H9 (cell line): ENCODE measurements at regions not wholly inside any gene's neighbourhood (a gene's known extent, or its start where the extent isn't known, plus 50 kb on each side); places are given as distances from the start of the nearest gene placed in this dataset.

Source experiments
- DNase-seq: peaks from one replicate; pipeline ENCODE4 v3.0.0-alpha.2; 2017
- H2AFZ ChIP-seq: one replicate; pipeline ENCODE4 v1.6.1; 2013; ENCODE audit warnings: mild to moderate bottlenecking, low read length, control low read depth, moderate library complexity
- H2AK5ac ChIP-seq: 2 replicates; pipeline ENCODE4 v1.6.1; 2013; ENCODE audit warnings: low read length, control low read depth, mixed read lengths; ENCODE audit not compliant: insufficient read length
- H2BK120ac ChIP-seq: one replicate; pipeline ENCODE4 v1.6.1; 2013; ENCODE audit warnings: low read depth, mild to moderate bottlenecking, low read length, control low read depth, inconsistent platforms; ENCODE audit not compliant: poor library complexity, severe bottlenecking
- H2BK12ac ChIP-seq: 2 replicates; pipeline ENCODE4 v1.6.1; 2013; ENCODE audit warnings: low read length, control low read depth, mixed read lengths, low read depth; ENCODE audit not compliant: insufficient read length
- H2BK15ac ChIP-seq: 2 replicates; pipeline ENCODE4 v1.6.1; 2013; ENCODE audit warnings: low read depth, low read length, control low read depth
- H2BK20ac ChIP-seq: one replicate; pipeline ENCODE4 v1.6.1; 2013; ENCODE audit warnings: low read depth, mild to moderate bottlenecking, low read length, control low read depth, inconsistent platforms; ENCODE audit not compliant: poor library complexity, severe bottlenecking
- H2BK5ac ChIP-seq: 2 replicates; pipeline ENCODE4 v1.6.1; 2013; ENCODE audit warnings: low read length, control low read depth, mixed read lengths; ENCODE audit not compliant: insufficient read length
- H3K14ac ChIP-seq: 2 replicates; pipeline ENCODE4 v1.6.1; 2013; ENCODE audit warnings: low read length, control low read depth; ENCODE audit not compliant: insufficient read depth
- H3K18ac ChIP-seq: 2 replicates; pipeline ENCODE4 v1.6.1; 2013; ENCODE audit warnings: low read depth, mild to moderate bottlenecking, mixed read lengths, low read length, control low read depth; ENCODE audit not compliant: insufficient read length
- H3K23ac ChIP-seq: 2 replicates; pipeline ENCODE4 v1.6.1; 2013; ENCODE audit warnings: low read length, control low read depth, mixed read lengths, low read depth; ENCODE audit not compliant: insufficient read length
- H3K23me2 ChIP-seq: 2 replicates; pipeline ENCODE4 v1.6.1; 2013; ENCODE audit warnings: low read depth, mild to moderate bottlenecking, mixed read lengths, low read length, control low read depth; ENCODE audit not compliant: insufficient read length, poor library complexity, severe bottlenecking
- H3K27ac ChIP-seq: 2 replicates; pipeline ENCODE4 v1.5.1; 2013; ENCODE audit warnings: low read length, control low read depth, mixed read lengths, low read depth; ENCODE audit not compliant: insufficient read length
- H3K27me3 ChIP-seq: 2 replicates; pipeline ENCODE4 v1.6.1; 2013; ENCODE audit warnings: low read length, control low read depth, inconsistent platforms; ENCODE audit not compliant: insufficient read depth
- H3K4ac ChIP-seq: 2 replicates; pipeline ENCODE4 v1.6.1; 2013; ENCODE audit warnings: low read depth, mild to moderate bottlenecking, control low read depth, inconsistent platforms, low read length, moderate library complexity
- H3K4me1 ChIP-seq: 2 replicates; pipeline ENCODE4 v1.6.1; 2013; ENCODE audit warnings: low read length, control low read depth, inconsistent platforms; ENCODE audit not compliant: insufficient read depth
- H3K4me2 ChIP-seq: 2 replicates; pipeline ENCODE4 v1.6.1; 2013; ENCODE audit warnings: low read length, control low read depth, mixed read lengths; ENCODE audit not compliant: insufficient read length, insufficient read depth
- H3K56ac ChIP-seq: 2 replicates; pipeline ENCODE4 v1.6.1; 2013; ENCODE audit warnings: low read depth, mild to moderate bottlenecking, mixed read lengths, low read length, control low read depth; ENCODE audit not compliant: insufficient read length
- H3K79me1 ChIP-seq: 2 replicates; pipeline ENCODE4 v1.6.1; 2013; ENCODE audit warnings: low read depth, mild to moderate bottlenecking, moderate library complexity, low read length, control low read depth, inconsistent platforms; ENCODE audit not compliant: insufficient read depth, poor library complexity, severe bottlenecking
- H3K79me2 ChIP-seq: 2 replicates; pipeline ENCODE4 v1.6.1; 2013; ENCODE audit warnings: low read length, control low read depth, inconsistent platforms; ENCODE audit not compliant: insufficient read depth
- H3K9ac ChIP-seq: 2 replicates; pipeline ENCODE4 v1.6.1; 2013; ENCODE audit warnings: low read length, control low read depth, mixed read lengths; ENCODE audit not compliant: insufficient read length; ENCODE audit errors: extremely low read depth
- H3K9me3 ChIP-seq: one replicate; pipeline ENCODE4 v1.6.1; 2013; ENCODE audit warnings: low read depth, low read length, inconsistent platforms; ENCODE audit not compliant: control insufficient read depth
- H3T11ph ChIP-seq: one replicate; pipeline ENCODE4 v1.6.1; 2013; ENCODE audit warnings: mild to moderate bottlenecking, low read length, control low read depth, inconsistent platforms
- H4K20me1 ChIP-seq: one replicate; pipeline ENCODE4 v1.6.1; 2013; ENCODE audit not compliant: control insufficient read depth, insufficient read length, insufficient read depth
- H4K5ac ChIP-seq: 2 replicates; pipeline ENCODE4 v1.6.1; 2013; ENCODE audit warnings: low read depth, mild to moderate bottlenecking, mixed read lengths, low read length, control low read depth; ENCODE audit not compliant: insufficient read length
- H4K8ac ChIP-seq: replicated peaks from 2 replicates; pipeline ENCODE4 v1.6.1; 2013; ENCODE audit warnings: low read length, control low read depth, mixed read lengths, low read depth; ENCODE audit not compliant: insufficient read length
- H4K91ac ChIP-seq: 2 replicates; pipeline ENCODE4 v1.6.1; 2013; ENCODE audit warnings: low read depth, mild to moderate bottlenecking, moderate library complexity, mixed read lengths, low read length, control low read depth; ENCODE audit not compliant: insufficient read length
- H3K27ac Mint-ChIP-seq, 3 experiments: 2 replicates in 2 of 3; 3 replicates in 1 of 3; pipeline ENCODE4 v1.8.0; 2020 to 2021; ENCODE audit warnings: mixed read lengths in 3 of 3, mild to moderate bottlenecking in 1 of 3, moderate library complexity in 1 of 3
- H3K27me3 Mint-ChIP-seq: 2 replicates; pipeline ENCODE4 v1.8.0; 2021; ENCODE audit warnings: low read depth, mild to moderate bottlenecking, moderate library complexity, mixed read lengths
- H3K36me3 Mint-ChIP-seq, 3 experiments: 2 replicates in 2 of 3; 3 replicates in 1 of 3; pipeline ENCODE4 v1.8.0; 2020 to 2021; ENCODE audit warnings: low read depth in 3 of 3, mixed read lengths in 3 of 3; ENCODE audit not compliant: insufficient read depth in 1 of 3
- H3K4me1 Mint-ChIP-seq, 2 experiments: 2 replicates each; pipeline ENCODE4 v1.8.0; 2020; ENCODE audit warnings: mixed read lengths in 2 of 2
- H3K4me3 Mint-ChIP-seq, 2 experiments: 2 replicates in 1 of 2; 3 replicates in 1 of 2; pipeline ENCODE4 v1.8.0; 2020 to 2021; ENCODE audit warnings: mild to moderate bottlenecking in 2 of 2, mixed read lengths in 2 of 2, moderate library complexity in 1 of 2
- H3K9me3 Mint-ChIP-seq, 2 experiments: 2 replicates in 1 of 2; 3 replicates in 1 of 2; pipeline ENCODE4 v1.8.0; 2020; ENCODE audit warnings: mild to moderate bottlenecking in 2 of 2, mixed read lengths in 2 of 2, moderate library complexity in 1 of 2
- CTCF ChIP-seq: fragments of 200-600 bp; sonication (generic); conservative IDR thresholded peaks from 3 replicates; pipeline ENCODE4 v1.8.0; 2021; ENCODE audit warnings: antibody characterized with exemption, mild to moderate bottlenecking
- WGBS: extraction: QIAGEN DNeasy Blood & Tissue Kit; methylation state at CpG from one replicate; pipeline ENCODE4 v1.1.7; 2013; ENCODE audit warnings: missing lambda C conversion rate, low lambda C conversion rate, mixed read lengths; ENCODE audit not compliant: insufficient read length; ENCODE audit errors: extremely low coverage; 5-methylcytosine and 5-hydroxymethylcytosine counted together

GRCh38 chr5:61994171-61994570, 311.8 kb upstream of the KIF2A start:
- no CpG with 5 or more reads among the region's 1 CpG for WGBS
- no peak overlapping the region for H3K18ac ChIP-seq
- H3K9me3 ChIP-seq: no peaks in the 10 kb centered on the region
- H3K14ac ChIP-seq: no peak overlapping the region
- no peak overlapping the region for H3T11ph ChIP-seq
- no peak overlapping the region for H4K8ac ChIP-seq
- no peak overlapping the region for H3K27ac ChIP-seq
- no peak for DNase-seq
- no peak overlapping the region for H2AK5ac ChIP-seq
- H4K5ac ChIP-seq: no peak overlapping the region
- no peak overlapping the region for H4K91ac ChIP-seq
- peaks cover 9 to 10% of the 10 kb centered on the region in 2 experiments for H3K4me1 Mint-ChIP-seq
- no peak overlapping the region for H2BK120ac ChIP-seq
- no peaks in the 10 kb centered on the region for H3K9me3 Mint-ChIP-seq
- no peaks in the 10 kb centered on the region for H3K27me3 Mint-ChIP-seq
- no peak overlapping the region for H2AFZ ChIP-seq
- H3K27me3 ChIP-seq: no peaks in the 10 kb centered on the region
- H3K4me3 Mint-ChIP-seq: no peak overlapping the region
- no peaks in the 10 kb centered on the region for H3K36me3 Mint-ChIP-seq
- H3K4me1 ChIP-seq: no peaks in the 10 kb centered on the region
- H3K4me2 ChIP-seq: no peak overlapping the region
- no peak overlapping the region for H2BK5ac ChIP-seq
- H3K4ac ChIP-seq: no peak overlapping the region
- no peak overlapping the region for H3K23ac ChIP-seq
- H3K79me1 ChIP-seq: no peaks in the 10 kb centered on the region
- H2BK12ac ChIP-seq: no peak overlapping the region
- no peaks in the 10 kb centered on the region for H4K20me1 ChIP-seq
- no peak overlapping the region for H2BK15ac ChIP-seq
- H3K27ac Mint-ChIP-seq: no peak overlapping the region
- no peaks in the 10 kb centered on the region for H3K79me2 ChIP-seq
- no peak overlapping the region for H2BK20ac ChIP-seq
- no peak overlapping the region for H3K9ac ChIP-seq
- no peak overlapping the region for H3K56ac ChIP-seq
- H3K23me2 ChIP-seq: no peaks in the 10 kb centered on the region
- no peak for TF ChIP-seq CTCF
